PC-3 (cell line): ENCODE measurements at regions not wholly inside any gene's neighbourhood (a gene's known extent, or its start where the extent isn't known, plus 50 kb on each side); places are given as distances from the start of the nearest gene placed in this dataset.

ENCODE experiments used
- ATAC-seq: fragments of 200-7000 bp; cut with Tn5 transposase; 2 replicates; pipeline ENCODE4 v1.9.1; 2020; ENCODE audit warnings: mild to moderate bottlenecking, moderate library complexity
- BruUV-seq: library from RNA; stranded (reverse); fragments of 400-500 nt; replicated peaks from 2 replicates; lab custom pipeline; 2021; lab: Mats Ljungman, UMichigan
- CTCF ChIA-PET: fragments of 300-600 bp; sonication (Branson Sonifier 250); formaldehyde crosslinking; loops from one replicate; lab custom pipeline; 2022; ENCODE audit warnings: antibody characterized with exemption; lab: Charles Lee
- POLR2A ChIA-PET: fragments of 300-600 bp; sonication (Branson Sonifier 250); formaldehyde crosslinking; loops from one replicate; lab custom pipeline; 2022; ENCODE audit warnings: antibody characterized with exemption; ENCODE audit not compliant: unreplicated experiment; lab: Charles Lee
- DNase-seq: peaks from one replicate; pipeline ENCODE4 v3.0.0-alpha.2; 2015
- H2AFZ ChIP-seq: fragments of 300-600 bp; sonication (generic); 2 replicates; pipeline ENCODE4 v1.6.0; 2016; ENCODE audit warnings: antibody characterized with exemption, low read length
- H3F3A ChIP-seq: fragments of 300-600 bp; sonication (generic); one replicate; pipeline ENCODE4 v1.6.0; 2017; ENCODE audit warnings: antibody characterized with exemption, low read length, control low read depth, mild to moderate bottlenecking; ENCODE audit not compliant: unreplicated experiment
- H3K27ac ChIP-seq: fragments of 300-600 bp; sonication (generic); 2 replicates; pipeline ENCODE4 v1.5.1; 2016; ENCODE audit warnings: mild to moderate bottlenecking, low read length
- H3K27me3 ChIP-seq: fragments of 300-600 bp; sonication (generic); 2 replicates; pipeline ENCODE4 v1.6.1; 2016; ENCODE audit warnings: low read length, mixed read lengths
- H3K36me3 ChIP-seq: fragments of 300-600 bp; sonication (generic); 2 replicates; pipeline ENCODE4 v1.6.1; 2016; ENCODE audit warnings: low read depth, mixed run types, low read length, mixed read lengths
- H3K4me1 ChIP-seq: fragments of 300-600 bp; sonication (generic); 2 replicates; pipeline ENCODE4 v1.5.1; 2016; ENCODE audit warnings: low read length; ENCODE audit not compliant: insufficient read depth
- H3K4me2 ChIP-seq: fragments of 300-600 bp; sonication (generic); 2 replicates; pipeline ENCODE4 v1.6.0; 2016; ENCODE audit warnings: low read length
- H3K4me3 ChIP-seq: fragments of 300-600 bp; sonication (generic); 2 replicates; pipeline ENCODE4 v1.5.1; 2016; ENCODE audit warnings: mild to moderate bottlenecking, low read length, mixed read lengths
- H3K79me2 ChIP-seq: fragments of 300-600 bp; sonication (generic); 2 replicates; pipeline ENCODE4 v1.6.1; 2017; ENCODE audit warnings: low read length, mixed read lengths
- H3K9ac ChIP-seq: fragments of 300-600 bp; sonication (generic); 2 replicates; pipeline ENCODE4 v1.6.0; 2016; ENCODE audit warnings: mild to moderate bottlenecking, low read length
- H3K9me2 ChIP-seq: fragments of 300-600 bp; sonication (generic); replicated peaks from 2 replicates; pipeline ENCODE4 v1.6.1; 2016; ENCODE audit warnings: mixed run types, low read length, mixed read lengths
- H3K9me3 ChIP-seq: fragments of 300-600 bp; sonication (generic); 2 replicates; pipeline ENCODE4 v1.6.1; 2016; ENCODE audit warnings: low read length, mixed read lengths
- H4K20me1 ChIP-seq: fragments of 300-600 bp; sonication (generic); 2 replicates; pipeline ENCODE4 v1.6.1; 2016; ENCODE audit warnings: low read length, mixed read lengths
- EZH2 ChIP-seq: fragments of 300-600 bp; sonication (generic); IDR thresholded peaks from one replicate; pipeline ENCODE4 v1.6.1; 2017; ENCODE audit warnings: antibody characterized with exemption, mild to moderate bottlenecking, low read length; ENCODE audit not compliant: unreplicated experiment
- EZH2phosphoT487 ChIP-seq: fragments of 300-600 bp; sonication (generic); IDR thresholded peaks from 2 replicates; pipeline ENCODE4 v1.6.1; 2018; ENCODE audit warnings: mild to moderate bottlenecking, antibody characterized with exemption, low read length, borderline replicate concordance
- intact Hi-C: fragments of 100-400 bp; cut with micrococcal nuclease; formaldehyde crosslinking; loops from 2 replicates; pipeline ENCODE4 v1.9.0; 2023
- TF ChIP-seq, protein P1 (sequence below): fragments of 300-600 bp; sonication (generic); conservative IDR thresholded peaks from 2 replicates; pipeline ENCODE4 v1.5.1; 2017; ENCODE audit warnings: antibody characterized with exemption, low read depth, mild to moderate bottlenecking, low read length

DNA sequence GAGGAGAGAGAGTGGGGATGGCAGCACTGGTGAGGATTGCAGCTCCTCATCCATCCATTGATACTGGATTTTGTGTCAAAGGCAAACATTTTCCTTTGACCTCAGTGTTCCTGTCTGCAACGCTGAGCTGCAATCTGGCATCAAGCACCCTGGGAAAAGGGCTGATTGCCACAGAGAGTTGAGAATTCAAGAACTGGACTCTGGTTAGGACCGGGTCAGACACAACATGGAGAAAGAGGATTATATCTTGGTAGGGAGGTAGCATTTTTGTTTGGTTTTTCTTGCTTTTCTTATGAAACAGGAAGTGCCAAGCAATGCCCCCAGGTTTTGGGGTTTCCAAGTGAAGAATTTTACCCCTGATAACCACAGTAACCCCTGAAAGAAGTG lies 81.9 kb upstream of the PKDCC start:
- ChIA-PET POLR2A (no interaction called here), CTCF (interaction anchor here (1.0 kb wide), 1 partner anchor 89 kb away, joined by 4 read pairs; no protein-coding TSS in a partner anchor)
- Histone ChIP-seq H3K9me3 (no peaks in the 10 kb centered on the region), H3K79me2 (no peaks in the 10 kb centered on the region), H3K36me3 (no peaks in the 10 kb centered on the region), H4K20me1 (no peaks in the 10 kb centered on the region), H3K4me2 (peak overlapping the region; percentile 61), H3K9me2 (no peaks in the 10 kb centered on the region), H2AFZ (no peak overlapping the region), H3K27ac (no peak overlapping the region), H3K9ac (no peak overlapping the region), H3F3A (no peaks in the 10 kb centered on the region), H3K4me1 (peaks cover 31% of the 10 kb centered on the region), H3K27me3 (peaks cover 4% of the 10 kb centered on the region), H3K4me3 (no peak overlapping the region)
- no TSS peak for BruUV-seq
- intact Hi-C loops, result loop anchor here (2.0 to 5.0 kb wide), 2 partner anchors 104 to 121 kb away; no protein-coding TSS in a partner anchor
- ATAC-seq (no peak), DNase-seq (no peak)
- TF ChIP-seq EZH2, result no peak
- TF ChIP-seq, protein P1, sequence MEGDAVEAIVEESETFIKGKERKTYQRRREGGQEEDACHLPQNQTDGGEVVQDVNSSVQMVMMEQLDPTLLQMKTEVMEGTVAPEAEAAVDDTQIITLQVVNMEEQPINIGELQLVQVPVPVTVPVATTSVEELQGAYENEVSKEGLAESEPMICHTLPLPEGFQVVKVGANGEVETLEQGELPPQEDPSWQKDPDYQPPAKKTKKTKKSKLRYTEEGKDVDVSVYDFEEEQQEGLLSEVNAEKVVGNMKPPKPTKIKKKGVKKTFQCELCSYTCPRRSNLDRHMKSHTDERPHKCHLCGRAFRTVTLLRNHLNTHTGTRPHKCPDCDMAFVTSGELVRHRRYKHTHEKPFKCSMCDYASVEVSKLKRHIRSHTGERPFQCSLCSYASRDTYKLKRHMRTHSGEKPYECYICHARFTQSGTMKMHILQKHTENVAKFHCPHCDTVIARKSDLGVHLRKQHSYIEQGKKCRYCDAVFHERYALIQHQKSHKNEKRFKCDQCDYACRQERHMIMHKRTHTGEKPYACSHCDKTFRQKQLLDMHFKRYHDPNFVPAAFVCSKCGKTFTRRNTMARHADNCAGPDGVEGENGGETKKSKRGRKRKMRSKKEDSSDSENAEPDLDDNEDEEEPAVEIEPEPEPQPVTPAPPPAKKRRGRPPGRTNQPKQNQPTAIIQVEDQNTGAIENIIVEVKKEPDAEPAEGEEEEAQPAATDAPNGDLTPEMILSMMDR, result no peak
- TF ChIP-seq EZH2phosphoT487, result no peak

GRCh38 chr2:41966431-41966893 lies 81.4 kb upstream of the PKDCC start:
- BruUV-seq, result no TSS peak
- H2AFZ ChIP-seq, result no peak overlapping the region
- no peak overlapping the region for H3K4me3 ChIP-seq
- peak overlapping the region; percentile 61 for H3K4me2 ChIP-seq
- H3K4me1 ChIP-seq, result peaks cover 31% of the 10 kb centered on the region
- no peaks in the 10 kb centered on the region for H3K9me2 ChIP-seq
- H3K9ac ChIP-seq, result no peak overlapping the region
- H3K79me2 ChIP-seq, result no peaks in the 10 kb centered on the region
- intact Hi-C loops, result loop anchor here (2.0 to 5.0 kb wide), 2 partner anchors 104 to 120 kb away; no protein-coding TSS in a partner anchor
- TF ChIP-seq EZH2phosphoT487 (no peak), EZH2 (no peak)
- TF ChIP-seq, protein P1, result no peak
- H3K9me3 ChIP-seq, result no peaks in the 10 kb centered on the region
- ATAC-seq, result peak; percentile 96
- no peaks in the 10 kb centered on the region for H3K27me3 ChIP-seq
- no peak overlapping the region for H3K27ac ChIP-seq
- H3F3A ChIP-seq, result no peaks in the 10 kb centered on the region
- no peaks in the 10 kb centered on the region for H4K20me1 ChIP-seq
- ChIA-PET CTCF (interaction anchor here (1.0 kb wide), 1 partner anchor 88 kb away, joined by 4 read pairs; no protein-coding TSS in a partner anchor), POLR2A (no interaction called here)
- DNase-seq, result peak; percentile 96
- H3K36me3 ChIP-seq, result no peaks in the 10 kb centered on the region

GRCh38 chr2:41966920-41967319 lies 80.9 kb upstream of the PKDCC start:
- no TSS peak for BruUV-seq
- Histone ChIP-seq H3K27me3 (no peaks in the 10 kb centered on the region), H3F3A (no peaks in the 10 kb centered on the region), H3K4me3 (no peak overlapping the region), H3K36me3 (no peaks in the 10 kb centered on the region), H3K9me2 (no peaks in the 10 kb centered on the region), H2AFZ (no peak overlapping the region), H3K79me2 (no peaks in the 10 kb centered on the region), H3K4me2 (peak overlapping the region; percentile 61), H3K4me1 (peaks cover 31% of the 10 kb centered on the region), H3K9ac (no peak overlapping the region), H3K9me3 (no peaks in the 10 kb centered on the region), H3K27ac (no peak overlapping the region), H4K20me1 (no peaks in the 10 kb centered on the region)
- intact Hi-C loops, result loop anchor here (2.0 to 5.0 kb wide), 2 partner anchors 105 to 120 kb away; no protein-coding TSS in a partner anchor
- CTCF ChIA-PET, result interaction anchor here (1.0 kb wide), 1 partner anchor 88 kb away, joined by 4 read pairs; no protein-coding TSS in a partner anchor
- POLR2A ChIA-PET, result no interaction called here
- DNase-seq (no peak), ATAC-seq (peak; percentile 4; the same call in 1 of the 2 replicates)
- TF ChIP-seq, protein P1, result no peak
- TF ChIP-seq EZH2phosphoT487 (no peak), EZH2 (no peak)
